Sciatic nerve (tissue), 2 donors: ENCODE measurements at regions not wholly inside any gene's neighbourhood (a gene's known extent, or its start where the extent isn't known, plus 50 kb on each side); places are given as distances from the start of the nearest gene placed in this dataset.

Experiments
- ATAC-seq: fragments of 200-7000 bp; cut with Tn5 transposase; one replicate; pipeline ENCODE4 v1.9.1; 2020; ENCODE audit warnings: mild to moderate bottlenecking, moderate library complexity
- DNase-seq: peaks from one replicate; pipeline ENCODE4 v3.0.0-alpha.2; 2020; ENCODE audit warnings: low spot score
- intact Hi-C: fragments of 100-400 bp; cut with DNase I; formaldehyde crosslinking; loops from one replicate; pipeline ENCODE4 v1.14.2; 2022
- donor health status: DM: no; HTN: no; CAD: no.
- donor health status: DM: no; HTN: no; CAD: no.

DNA sequence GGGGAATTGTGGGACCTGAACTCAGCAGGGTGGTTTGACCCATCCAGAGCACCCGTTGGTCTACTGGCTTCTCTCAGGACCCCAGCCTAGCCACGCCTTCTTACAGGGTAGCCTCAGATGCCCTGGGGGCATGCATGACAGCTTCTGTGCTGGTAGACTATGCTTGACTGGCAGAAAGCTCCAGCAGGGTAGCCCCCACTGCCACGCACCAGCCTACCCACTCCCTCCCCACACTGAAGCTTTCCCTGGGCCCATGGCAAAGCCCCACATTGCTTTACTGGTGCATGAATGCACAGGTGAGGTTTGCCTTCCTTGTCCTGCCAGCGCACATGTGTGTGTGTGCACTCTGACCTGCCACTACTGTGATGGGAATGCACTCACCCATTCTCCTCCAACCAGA is 772.2 kb downstream of the LRFN5 start:
- intact Hi-C loops: no loop called here
- DNase-seq: no peak
- ATAC-seq: no peak

DNA sequence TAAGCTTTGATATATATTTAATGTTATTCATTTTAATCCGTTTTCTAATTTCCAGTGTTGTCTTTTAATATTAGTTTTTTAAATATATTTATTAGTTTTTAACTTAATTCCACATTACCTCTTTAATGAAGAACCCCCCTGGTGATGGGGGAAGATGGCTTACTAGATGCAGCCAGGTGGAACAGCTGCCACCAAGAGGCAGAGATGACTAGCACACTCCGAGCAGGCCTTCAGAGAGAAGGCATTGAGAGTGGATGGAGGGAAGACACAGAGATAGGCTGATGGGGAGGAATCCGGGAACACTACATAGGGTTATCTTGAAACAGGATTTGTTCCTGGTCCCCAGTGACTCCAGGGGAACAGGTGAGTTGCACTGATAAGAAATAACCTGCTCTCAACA is 771.6 kb downstream of the LRFN5 start:
- ATAC-seq (no peak), DNase-seq (no peak)
- intact Hi-C loops: no loop called here

DNA sequence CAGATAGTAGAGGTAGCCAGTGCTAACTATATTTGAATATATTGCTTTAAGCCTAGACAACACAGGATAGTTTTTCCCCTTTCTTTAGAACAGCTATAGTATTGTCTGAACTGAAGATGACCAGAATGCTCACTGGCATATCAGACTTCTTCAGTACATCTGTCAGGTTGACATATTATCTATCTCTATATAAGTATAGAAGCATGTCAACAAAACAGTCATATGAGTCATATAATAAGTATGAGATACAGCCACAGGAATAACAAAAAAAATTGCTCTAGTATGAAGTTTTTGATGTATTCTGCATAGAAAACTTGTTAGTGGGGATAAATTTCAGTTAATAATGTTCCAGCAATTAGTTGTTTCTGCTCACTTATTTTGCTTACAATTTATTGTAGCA is 767.7 kb downstream of the LRFN5 start:
- intact Hi-C loops: no loop called here
- ATAC-seq (no peak), DNase-seq (no peak)

DNA sequence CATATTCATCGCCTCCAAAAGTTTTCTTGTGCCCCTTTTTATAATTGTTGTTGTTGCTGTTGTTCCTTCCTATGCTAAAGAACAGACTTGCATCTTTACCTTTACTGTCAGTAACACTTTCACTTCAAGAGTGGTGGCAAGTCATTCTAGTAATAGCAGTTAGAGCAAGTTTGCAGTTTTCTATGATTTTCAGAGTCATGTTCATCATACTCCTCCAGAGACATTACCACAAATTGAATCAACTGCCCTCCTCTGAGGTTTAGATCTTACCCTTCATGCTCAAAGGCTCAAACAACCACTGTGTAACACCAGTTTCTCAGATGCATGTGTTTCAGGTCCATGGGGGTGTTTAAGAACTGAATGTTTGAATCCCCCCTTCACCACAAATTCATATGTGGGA is 763.4 kb downstream of the LRFN5 start:
- ATAC-seq: no peak
- no peak for DNase-seq
- intact Hi-C loops: no loop called here

DNA sequence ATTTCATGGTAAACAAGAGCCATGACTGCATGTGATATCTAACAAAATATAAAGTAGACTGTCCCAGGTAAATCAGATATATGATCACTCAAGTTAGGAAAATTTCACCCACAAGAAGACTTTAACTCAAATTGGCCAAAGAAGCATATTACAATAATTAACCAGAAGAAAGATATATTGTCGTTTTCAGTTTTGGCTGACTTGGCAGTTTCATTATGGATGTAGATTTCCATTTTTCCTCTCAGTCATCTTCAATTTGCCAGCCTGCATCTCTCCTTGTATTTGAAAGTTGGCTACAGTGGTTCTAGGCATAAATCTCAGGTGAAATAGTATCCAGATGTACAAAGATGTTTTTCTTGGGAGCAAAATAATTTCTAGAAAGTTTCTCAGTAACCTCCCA is 761.6 kb downstream of the LRFN5 start:
- no peak for DNase-seq
- no peak for ATAC-seq
- intact Hi-C loops: no loop called here

DNA sequence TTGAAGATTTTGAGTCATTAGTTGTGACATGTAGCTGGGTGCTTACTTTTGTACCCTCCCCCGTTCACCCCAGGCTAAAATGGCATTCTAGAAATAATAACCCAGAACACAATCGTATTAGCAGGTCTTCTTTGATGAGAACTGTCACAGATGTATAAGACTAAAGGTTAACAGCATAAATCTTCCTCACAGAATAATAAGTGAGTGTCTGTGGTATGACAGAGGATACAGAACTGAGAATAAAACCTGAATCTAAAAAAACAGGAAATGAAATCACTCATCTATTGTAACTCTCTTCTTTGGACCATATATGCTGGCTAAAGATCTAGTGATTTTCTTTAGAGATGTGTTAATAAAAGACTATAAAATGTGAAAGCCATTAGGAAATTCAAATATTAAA is 746.6 kb downstream of the LRFN5 start:
- intact Hi-C loops: no loop called here
- DNase-seq: no peak
- no peak for ATAC-seq

DNA sequence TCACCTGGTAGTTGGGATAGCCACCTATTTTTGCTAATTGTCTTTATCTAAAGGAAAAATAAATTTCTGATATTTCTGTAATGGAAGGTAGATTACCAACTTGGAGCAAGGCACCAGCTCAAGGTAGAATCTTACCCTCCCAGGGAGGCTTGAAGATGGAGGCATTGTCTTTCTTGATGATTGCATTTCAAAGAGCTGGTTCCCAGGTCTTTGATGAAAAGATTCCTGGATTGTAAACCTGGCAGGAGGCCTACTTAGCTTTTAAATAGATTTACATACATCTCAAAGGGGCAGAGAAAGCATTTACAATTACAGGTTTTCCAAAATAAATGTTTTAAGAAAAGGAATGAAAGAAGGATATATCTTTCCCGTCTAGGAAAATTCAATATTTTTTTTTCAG is 729.2 kb downstream of the LRFN5 start:
- ATAC-seq (no peak), DNase-seq (no peak)
- intact Hi-C loops: no loop called here

DNA sequence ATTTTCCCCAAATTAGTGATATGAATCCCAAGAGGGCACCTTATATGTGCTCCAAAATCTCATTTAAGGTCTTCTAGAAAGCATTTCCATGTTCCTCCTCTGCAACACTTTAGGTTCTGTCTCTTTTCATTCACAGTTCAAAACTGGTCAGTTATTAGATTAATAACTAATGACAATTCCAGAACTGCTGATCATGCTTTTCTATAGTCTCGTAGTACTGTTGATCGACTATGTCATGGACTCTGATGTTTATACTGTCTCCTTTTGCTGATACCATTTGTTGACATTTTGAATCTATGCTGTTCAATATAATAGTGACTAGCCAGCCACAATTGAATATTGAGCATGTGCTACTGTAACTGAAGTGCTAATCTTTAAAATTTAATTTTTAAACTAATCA is 728.3 kb downstream of the LRFN5 start:
- DNase-seq (no peak), ATAC-seq (no peak)
- intact Hi-C loops: no loop called here

DNA sequence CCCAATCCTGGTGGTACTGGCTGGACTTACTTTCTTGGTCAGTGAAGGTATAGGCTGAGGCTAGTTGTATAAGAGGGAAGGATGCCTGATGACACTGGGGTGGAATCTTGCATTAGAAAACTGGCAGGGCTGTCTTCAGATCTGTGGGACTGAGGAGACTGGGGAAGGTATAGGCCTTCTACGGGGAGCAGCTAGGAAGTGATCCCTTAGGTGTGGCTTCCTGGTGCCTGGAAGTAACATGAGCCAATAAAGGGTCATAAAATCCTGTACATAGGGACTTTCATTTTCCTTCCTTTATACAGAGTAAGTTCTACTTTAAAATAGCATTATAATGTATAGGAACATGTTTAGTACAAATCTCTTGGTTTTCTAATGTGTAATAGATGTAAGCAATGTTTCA is 716.8 kb downstream of the LRFN5 start:
- ATAC-seq (no peak), DNase-seq (no peak)
- intact Hi-C loops: no loop called here

DNA sequence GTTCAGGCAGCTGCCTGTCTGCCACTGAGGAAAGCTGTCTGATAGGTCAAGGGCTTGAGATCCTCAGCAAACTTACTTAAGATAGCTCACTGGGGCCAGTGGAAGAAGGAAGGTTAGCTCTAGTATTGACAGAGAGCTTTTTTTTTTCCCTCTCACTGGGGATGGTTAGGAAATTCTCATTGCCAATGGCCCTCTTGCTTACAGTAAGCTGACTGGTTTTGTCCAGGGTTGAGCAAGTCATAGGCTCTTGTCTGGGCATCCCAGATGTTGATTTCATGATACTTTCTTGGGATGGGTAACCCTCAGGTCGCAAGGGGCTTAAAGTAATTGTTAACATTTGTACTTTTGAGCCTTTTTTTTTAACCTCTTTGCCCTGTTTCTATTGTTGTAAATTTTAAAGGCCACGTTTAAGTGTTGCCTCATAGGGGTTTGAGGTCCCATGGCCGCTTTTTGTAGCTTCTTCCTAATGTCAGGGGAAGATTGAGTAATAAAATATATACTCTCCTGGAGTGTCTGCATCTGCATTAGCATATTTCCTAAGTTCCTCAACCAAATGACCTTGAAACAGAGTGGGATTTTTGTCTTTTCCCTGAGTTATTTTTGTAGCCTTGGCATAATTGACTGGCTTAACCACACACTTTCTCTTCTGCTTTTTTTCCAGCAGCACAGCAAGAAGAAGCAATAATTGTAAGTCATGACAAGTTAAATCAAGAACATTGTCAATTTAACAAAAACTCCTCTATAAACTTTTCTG is 716.0 kb downstream of the LRFN5 start:
- intact Hi-C loops: no loop called here
- ATAC-seq (peak; percentile 24), DNase-seq (no peak)

DNA sequence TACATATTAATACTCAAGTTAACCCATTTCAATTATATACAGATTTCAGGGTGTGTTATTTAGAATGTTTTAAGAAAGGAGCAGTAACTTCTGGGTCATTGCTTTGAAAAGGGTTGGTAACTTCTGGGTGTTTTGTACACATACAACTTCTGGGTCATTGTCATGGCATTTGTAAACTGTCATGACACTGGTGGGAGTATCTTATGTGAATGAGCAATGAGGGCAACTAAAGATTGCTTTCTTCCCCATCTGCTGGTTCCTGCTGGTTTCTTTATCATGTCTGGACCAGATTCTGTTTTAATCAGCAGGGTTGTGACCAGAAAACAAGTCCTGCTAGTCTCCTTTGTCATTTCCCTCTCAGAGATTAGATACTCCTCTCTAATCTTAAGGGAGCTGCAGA is 713.3 kb downstream of the LRFN5 start:
- intact Hi-C loops: no loop called here
- ATAC-seq (no peak), DNase-seq (no peak)

DNA sequence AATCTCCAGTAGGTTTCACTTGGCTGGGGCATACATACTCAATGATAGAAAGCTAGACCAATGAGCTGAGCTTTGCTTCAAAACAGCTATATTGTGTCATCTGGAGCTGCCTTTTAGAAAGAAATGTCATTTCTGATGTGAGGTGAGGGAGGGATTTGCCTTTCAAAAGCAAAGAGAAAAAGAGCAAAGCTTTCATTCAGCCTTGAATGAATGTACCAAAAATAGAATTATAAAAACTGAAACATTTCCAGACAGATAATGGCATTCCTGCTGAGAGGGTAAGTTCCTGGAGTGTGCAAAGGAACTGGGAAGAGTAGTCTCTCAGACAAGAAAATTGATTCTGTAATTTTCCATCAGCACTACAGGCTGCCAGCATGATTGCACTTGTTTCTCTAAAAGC is 710.0 kb downstream of the LRFN5 start:
- ATAC-seq: no peak
- intact Hi-C loops: no loop called here

DNA sequence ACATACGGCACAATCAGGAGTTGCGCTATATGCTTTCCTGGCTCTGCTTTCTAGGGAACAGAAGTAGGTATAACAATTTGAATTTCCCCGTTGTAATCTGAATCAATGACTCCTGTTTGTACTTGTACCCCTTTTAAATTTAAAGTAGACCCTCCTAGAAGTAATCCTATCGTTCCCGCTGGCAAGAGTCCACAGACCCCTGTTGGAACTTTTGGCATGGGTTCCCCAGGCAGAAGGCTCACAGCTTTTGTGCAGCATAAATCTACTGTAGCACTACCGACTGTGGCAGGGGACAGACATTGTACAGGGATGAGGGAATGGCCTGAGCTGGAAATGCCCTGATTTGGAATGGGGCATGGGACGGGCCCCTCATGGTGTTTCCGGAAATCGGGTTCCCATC is 705.2 kb downstream of the LRFN5 start:
- DNase-seq: no peak
- intact Hi-C loops: no loop called here
- no peak for ATAC-seq

More for the DNA sequence above, 710.0 kb downstream of the LRFN5 start:
- no peak for DNase-seq

DNA sequence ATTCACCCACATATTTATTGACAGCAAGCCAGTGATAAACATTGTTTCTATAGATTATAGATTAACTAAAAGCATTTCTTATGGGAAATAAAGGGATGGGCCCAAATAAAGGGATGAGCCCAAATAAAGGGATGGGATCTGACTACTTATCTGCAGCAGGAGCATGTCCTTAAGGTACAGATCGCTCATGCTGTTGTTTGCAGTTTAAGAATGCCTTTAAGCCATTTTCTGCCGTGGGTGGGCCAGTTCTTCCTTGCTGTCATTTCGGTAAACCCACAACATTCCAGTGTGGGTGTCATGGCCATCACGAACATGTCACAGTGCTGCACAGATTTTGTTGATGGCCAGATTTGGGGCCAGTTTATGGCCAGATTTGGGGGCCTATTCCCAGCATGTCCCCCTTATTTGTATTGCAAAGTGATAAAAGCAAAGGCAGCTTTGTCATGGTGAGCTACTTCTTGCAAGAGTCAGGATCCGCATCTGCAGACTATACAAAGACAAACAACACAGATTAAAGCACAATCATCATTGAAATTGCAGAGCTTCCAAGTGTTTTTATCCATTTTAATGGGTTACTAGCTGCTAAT is 700.7 kb downstream of the LRFN5 start:
- DNase-seq: no peak
- no peak for ATAC-seq
- intact Hi-C loops: no loop called here

DNA sequence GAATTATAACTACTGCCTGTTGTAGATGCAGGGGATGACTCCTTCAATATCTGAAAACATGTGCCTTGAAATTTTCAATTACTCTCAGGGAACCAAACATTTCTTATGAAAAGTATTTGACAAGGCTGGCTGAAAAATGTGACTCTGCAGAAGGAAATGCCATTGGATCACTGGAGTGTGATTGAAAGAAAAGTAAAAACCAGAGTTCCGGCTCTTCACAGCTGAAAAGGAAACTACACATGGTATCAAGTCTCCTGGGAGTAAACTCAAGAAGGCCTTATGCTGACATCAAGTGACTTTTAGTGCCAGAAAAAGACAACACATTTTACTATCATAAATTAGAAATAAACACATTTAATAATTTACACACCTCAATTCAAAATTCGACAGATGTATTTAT is 693.0 kb downstream of the LRFN5 start:
- intact Hi-C loops: no loop called here
- DNase-seq (no peak), ATAC-seq (no peak)

DNA sequence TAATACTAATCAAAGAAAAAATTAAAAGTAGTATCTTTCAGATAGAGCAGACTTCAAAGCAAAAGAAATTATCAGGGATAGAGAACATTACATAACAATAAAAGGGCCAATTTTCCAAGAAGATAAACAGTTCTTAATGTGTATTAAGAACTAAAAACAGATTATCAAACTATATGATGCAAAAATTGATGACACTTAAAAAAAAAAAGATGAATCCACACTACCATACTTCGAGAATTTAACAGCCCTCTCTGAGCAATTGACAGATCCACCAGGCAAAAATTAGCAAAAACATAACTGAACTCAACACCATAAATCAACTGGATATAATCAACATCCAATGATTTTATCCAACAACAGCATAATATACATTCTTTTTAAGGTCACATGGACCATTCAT is 686.5 kb downstream of the LRFN5 start:
- DNase-seq: no peak
- intact Hi-C loops: no loop called here

DNA sequence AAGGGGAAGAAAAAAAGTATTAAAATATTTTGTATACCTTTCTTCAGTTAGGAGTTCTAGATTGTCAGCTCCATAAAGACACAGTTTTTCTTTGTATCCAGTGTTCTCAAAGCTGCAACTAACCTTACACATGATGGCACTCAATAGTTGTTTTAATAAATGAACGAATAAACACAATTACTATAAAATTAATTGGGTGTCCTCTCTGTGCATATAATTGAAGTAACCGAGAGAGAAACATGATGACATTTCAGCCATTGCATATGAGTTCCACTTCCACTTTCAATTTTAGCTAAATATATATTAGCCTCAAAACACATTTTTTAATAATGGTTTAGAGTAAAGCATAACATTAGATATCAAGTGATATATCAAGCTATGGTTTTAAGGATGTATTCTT is 671.2 kb downstream of the LRFN5 start:
- DNase-seq (no peak), ATAC-seq (no peak)
- intact Hi-C loops: no loop called here

More for the DNA sequence above, 686.5 kb downstream of the LRFN5 start:
- ATAC-seq: no peak

DNA sequence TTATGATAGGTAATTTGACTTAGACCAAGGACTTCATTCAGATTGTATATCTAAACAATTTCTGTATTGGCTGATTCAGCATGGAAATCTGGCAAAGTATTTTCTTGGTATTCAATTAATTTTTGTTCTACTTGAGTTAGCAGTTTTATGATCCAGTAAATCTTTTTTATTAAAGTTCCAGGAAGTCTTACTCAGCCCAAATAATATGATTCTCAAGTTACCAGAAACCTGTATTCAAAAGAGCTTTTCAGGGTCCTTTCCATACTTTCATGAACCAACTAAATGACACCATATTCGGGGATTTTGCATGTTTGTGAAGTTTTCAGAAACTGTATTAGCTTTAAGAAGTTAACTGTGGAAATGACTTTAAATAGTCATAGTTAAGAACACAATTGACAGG is 662.6 kb downstream of the LRFN5 start:
- DNase-seq (no peak), ATAC-seq (no peak)
- intact Hi-C loops: no loop called here

DNA sequence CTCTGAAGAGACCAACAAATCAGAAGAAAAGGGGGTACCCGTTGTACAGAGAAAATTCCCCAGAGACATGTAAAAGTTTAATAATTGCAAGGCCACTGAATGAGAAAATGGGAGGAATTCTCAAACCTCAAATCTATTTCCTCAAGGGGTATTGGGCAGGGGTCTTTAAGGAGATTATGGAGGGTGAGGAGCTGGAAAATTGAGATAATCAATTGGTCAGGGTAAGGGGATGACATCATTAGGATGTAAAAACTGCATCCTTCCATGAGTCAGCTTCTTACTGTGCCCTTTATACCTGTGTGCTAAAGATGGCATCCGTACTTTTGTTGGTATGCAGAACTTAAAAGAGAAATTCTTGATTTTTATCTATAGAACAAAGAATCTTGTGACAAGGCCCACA is 641.5 kb downstream of the LRFN5 start:
- DNase-seq: no peak
- intact Hi-C loops: no loop called here
- ATAC-seq: no peak

DNA sequence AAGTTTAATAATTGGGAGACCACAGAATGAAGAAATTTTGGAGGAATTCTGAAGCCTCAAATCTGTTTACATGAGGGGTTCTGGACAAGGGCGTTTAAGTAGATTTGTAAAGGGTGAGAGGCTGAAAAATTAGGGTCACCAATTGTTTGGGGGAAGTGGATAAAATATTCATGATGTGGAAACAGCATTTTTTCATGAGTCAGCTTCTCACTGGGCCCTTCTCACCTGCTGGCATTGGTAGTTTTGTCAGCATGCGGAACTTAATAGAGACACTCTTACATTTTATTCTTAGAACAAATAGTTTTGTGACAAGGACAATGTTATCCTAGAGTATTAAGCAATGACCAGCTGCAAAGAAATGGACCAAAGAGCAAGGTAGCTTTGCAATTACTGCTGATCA is 634.4 kb downstream of the LRFN5 start:
- ATAC-seq (no peak), DNase-seq (no peak)
- intact Hi-C loops: no loop called here

DNA sequence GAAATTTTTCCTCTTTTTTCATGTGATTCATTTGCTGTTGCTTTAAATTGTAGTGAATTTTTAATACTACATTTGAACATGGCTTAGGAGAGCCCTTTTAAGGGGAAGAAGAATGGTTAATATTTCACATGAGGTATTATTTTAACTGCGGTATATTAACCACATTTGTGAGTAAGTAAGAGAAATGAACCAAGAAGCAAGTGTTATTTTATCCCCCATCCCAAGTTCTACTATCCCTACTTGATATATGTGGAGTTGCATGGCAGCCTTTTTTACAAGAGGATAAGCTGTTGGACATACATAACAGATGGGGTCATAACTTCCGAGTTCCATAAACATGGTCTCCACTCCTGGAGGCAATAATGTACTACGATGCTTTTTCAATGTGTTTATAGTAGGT is 623.3 kb downstream of the LRFN5 start:
- intact Hi-C loops: no loop called here
- ATAC-seq: no peak
- no peak for DNase-seq
